H9 (cell line): ENCODE measurements at regions not wholly inside any gene's neighbourhood (a gene's known extent, or its start where the extent isn't known, plus 50 kb on each side); places are given as distances from the start of the nearest gene placed in this dataset.

Source experiments
- DNase-seq: peaks from one replicate; pipeline ENCODE4 v3.0.0-alpha.2; 2017
- H2AFZ ChIP-seq: one replicate; pipeline ENCODE4 v1.6.1; 2013; ENCODE audit warnings: mild to moderate bottlenecking, low read length, control low read depth, moderate library complexity
- H2AK5ac ChIP-seq: 2 replicates; pipeline ENCODE4 v1.6.1; 2013; ENCODE audit warnings: low read length, control low read depth, mixed read lengths; ENCODE audit not compliant: insufficient read length
- H2BK120ac ChIP-seq: one replicate; pipeline ENCODE4 v1.6.1; 2013; ENCODE audit warnings: low read depth, mild to moderate bottlenecking, low read length, control low read depth, inconsistent platforms; ENCODE audit not compliant: poor library complexity, severe bottlenecking
- H2BK12ac ChIP-seq: 2 replicates; pipeline ENCODE4 v1.6.1; 2013; ENCODE audit warnings: low read length, control low read depth, mixed read lengths, low read depth; ENCODE audit not compliant: insufficient read length
- H2BK15ac ChIP-seq: 2 replicates; pipeline ENCODE4 v1.6.1; 2013; ENCODE audit warnings: low read depth, low read length, control low read depth
- H2BK20ac ChIP-seq: one replicate; pipeline ENCODE4 v1.6.1; 2013; ENCODE audit warnings: low read depth, mild to moderate bottlenecking, low read length, control low read depth, inconsistent platforms; ENCODE audit not compliant: poor library complexity, severe bottlenecking
- H2BK5ac ChIP-seq: 2 replicates; pipeline ENCODE4 v1.6.1; 2013; ENCODE audit warnings: low read length, control low read depth, mixed read lengths; ENCODE audit not compliant: insufficient read length
- H3K14ac ChIP-seq: 2 replicates; pipeline ENCODE4 v1.6.1; 2013; ENCODE audit warnings: low read length, control low read depth; ENCODE audit not compliant: insufficient read depth
- H3K18ac ChIP-seq: 2 replicates; pipeline ENCODE4 v1.6.1; 2013; ENCODE audit warnings: low read depth, mild to moderate bottlenecking, mixed read lengths, low read length, control low read depth; ENCODE audit not compliant: insufficient read length
- H3K23ac ChIP-seq: 2 replicates; pipeline ENCODE4 v1.6.1; 2013; ENCODE audit warnings: low read length, control low read depth, mixed read lengths, low read depth; ENCODE audit not compliant: insufficient read length
- H3K23me2 ChIP-seq: 2 replicates; pipeline ENCODE4 v1.6.1; 2013; ENCODE audit warnings: low read depth, mild to moderate bottlenecking, mixed read lengths, low read length, control low read depth; ENCODE audit not compliant: insufficient read length, poor library complexity, severe bottlenecking
- H3K27ac ChIP-seq: 2 replicates; pipeline ENCODE4 v1.5.1; 2013; ENCODE audit warnings: low read length, control low read depth, mixed read lengths, low read depth; ENCODE audit not compliant: insufficient read length
- H3K27me3 ChIP-seq: 2 replicates; pipeline ENCODE4 v1.6.1; 2013; ENCODE audit warnings: low read length, control low read depth, inconsistent platforms; ENCODE audit not compliant: insufficient read depth
- H3K4ac ChIP-seq: 2 replicates; pipeline ENCODE4 v1.6.1; 2013; ENCODE audit warnings: low read depth, mild to moderate bottlenecking, control low read depth, inconsistent platforms, low read length, moderate library complexity
- H3K4me1 ChIP-seq: 2 replicates; pipeline ENCODE4 v1.6.1; 2013; ENCODE audit warnings: low read length, control low read depth, inconsistent platforms; ENCODE audit not compliant: insufficient read depth
- H3K4me2 ChIP-seq: 2 replicates; pipeline ENCODE4 v1.6.1; 2013; ENCODE audit warnings: low read length, control low read depth, mixed read lengths; ENCODE audit not compliant: insufficient read length, insufficient read depth
- H3K56ac ChIP-seq: 2 replicates; pipeline ENCODE4 v1.6.1; 2013; ENCODE audit warnings: low read depth, mild to moderate bottlenecking, mixed read lengths, low read length, control low read depth; ENCODE audit not compliant: insufficient read length
- H3K79me1 ChIP-seq: 2 replicates; pipeline ENCODE4 v1.6.1; 2013; ENCODE audit warnings: low read depth, mild to moderate bottlenecking, moderate library complexity, low read length, control low read depth, inconsistent platforms; ENCODE audit not compliant: insufficient read depth, poor library complexity, severe bottlenecking
- H3K79me2 ChIP-seq: 2 replicates; pipeline ENCODE4 v1.6.1; 2013; ENCODE audit warnings: low read length, control low read depth, inconsistent platforms; ENCODE audit not compliant: insufficient read depth
- H3K9ac ChIP-seq: 2 replicates; pipeline ENCODE4 v1.6.1; 2013; ENCODE audit warnings: low read length, control low read depth, mixed read lengths; ENCODE audit not compliant: insufficient read length; ENCODE audit errors: extremely low read depth
- H3K9me3 ChIP-seq: one replicate; pipeline ENCODE4 v1.6.1; 2013; ENCODE audit warnings: low read depth, low read length, inconsistent platforms; ENCODE audit not compliant: control insufficient read depth
- H3T11ph ChIP-seq: one replicate; pipeline ENCODE4 v1.6.1; 2013; ENCODE audit warnings: mild to moderate bottlenecking, low read length, control low read depth, inconsistent platforms
- H4K20me1 ChIP-seq: one replicate; pipeline ENCODE4 v1.6.1; 2013; ENCODE audit not compliant: control insufficient read depth, insufficient read length, insufficient read depth
- H4K5ac ChIP-seq: 2 replicates; pipeline ENCODE4 v1.6.1; 2013; ENCODE audit warnings: low read depth, mild to moderate bottlenecking, mixed read lengths, low read length, control low read depth; ENCODE audit not compliant: insufficient read length
- H4K8ac ChIP-seq: replicated peaks from 2 replicates; pipeline ENCODE4 v1.6.1; 2013; ENCODE audit warnings: low read length, control low read depth, mixed read lengths, low read depth; ENCODE audit not compliant: insufficient read length
- H4K91ac ChIP-seq: 2 replicates; pipeline ENCODE4 v1.6.1; 2013; ENCODE audit warnings: low read depth, mild to moderate bottlenecking, moderate library complexity, mixed read lengths, low read length, control low read depth; ENCODE audit not compliant: insufficient read length
- H3K27ac Mint-ChIP-seq, 3 experiments: 2 replicates in 2 of 3; 3 replicates in 1 of 3; pipeline ENCODE4 v1.8.0; 2020 to 2021; ENCODE audit warnings: mixed read lengths in 3 of 3, mild to moderate bottlenecking in 1 of 3, moderate library complexity in 1 of 3
- H3K27me3 Mint-ChIP-seq: 2 replicates; pipeline ENCODE4 v1.8.0; 2021; ENCODE audit warnings: low read depth, mild to moderate bottlenecking, moderate library complexity, mixed read lengths
- H3K36me3 Mint-ChIP-seq, 3 experiments: 2 replicates in 2 of 3; 3 replicates in 1 of 3; pipeline ENCODE4 v1.8.0; 2020 to 2021; ENCODE audit warnings: low read depth in 3 of 3, mixed read lengths in 3 of 3; ENCODE audit not compliant: insufficient read depth in 1 of 3
- H3K4me1 Mint-ChIP-seq, 2 experiments: 2 replicates each; pipeline ENCODE4 v1.8.0; 2020; ENCODE audit warnings: mixed read lengths in 2 of 2
- H3K4me3 Mint-ChIP-seq, 2 experiments: 2 replicates in 1 of 2; 3 replicates in 1 of 2; pipeline ENCODE4 v1.8.0; 2020 to 2021; ENCODE audit warnings: mild to moderate bottlenecking in 2 of 2, mixed read lengths in 2 of 2, moderate library complexity in 1 of 2
- H3K9me3 Mint-ChIP-seq, 2 experiments: 2 replicates in 1 of 2; 3 replicates in 1 of 2; pipeline ENCODE4 v1.8.0; 2020; ENCODE audit warnings: mild to moderate bottlenecking in 2 of 2, mixed read lengths in 2 of 2, moderate library complexity in 1 of 2
- WGBS: extraction: QIAGEN DNeasy Blood & Tissue Kit; methylation state at CpG from one replicate; pipeline ENCODE4 v1.1.7; 2013; ENCODE audit warnings: missing lambda C conversion rate, low lambda C conversion rate, mixed read lengths; ENCODE audit not compliant: insufficient read length; ENCODE audit errors: extremely low coverage; 5-methylcytosine and 5-hydroxymethylcytosine counted together
- TF ChIP-seq, protein P1 (sequence below): fragments of 200-600 bp; sonication (generic); conservative IDR thresholded peaks from 3 replicates; pipeline ENCODE4 v1.8.0; 2021; ENCODE audit warnings: antibody characterized with exemption, mild to moderate bottlenecking

DNA sequence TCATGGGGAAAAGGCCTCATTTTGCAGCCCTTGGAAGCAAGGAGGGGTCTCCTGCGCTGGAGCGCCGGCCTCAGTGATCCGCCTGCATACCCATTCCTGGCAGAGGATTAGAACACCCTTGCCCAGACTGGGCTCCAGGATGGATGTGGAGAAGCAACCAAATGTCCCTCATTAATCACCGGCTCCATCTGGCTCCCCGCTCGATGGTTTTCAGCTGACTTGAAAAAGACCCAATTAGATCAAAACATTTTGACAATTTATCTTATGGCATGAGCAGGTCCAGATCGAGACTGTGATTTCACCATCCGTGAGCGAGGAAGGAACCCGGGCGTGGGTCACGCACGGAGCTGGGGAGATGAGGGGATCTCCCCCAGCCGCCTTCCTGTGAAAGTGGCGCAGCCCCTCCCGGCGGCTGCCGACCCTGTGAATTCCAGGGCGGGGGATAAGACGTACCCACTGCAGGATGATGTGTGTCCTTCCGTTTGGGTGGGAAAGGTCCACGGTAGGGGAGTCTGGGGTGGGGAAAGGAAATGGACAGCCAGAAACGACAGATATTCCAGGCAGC lies 141.6 kb downstream of the EMX2 start:
- Histone ChIP-seq H3K4ac (no peak overlapping the region), H3K9ac (no peak overlapping the region), H4K5ac (no peak overlapping the region), H3K27me3 (no peaks in the 10 kb centered on the region), H3K56ac (no peak overlapping the region), H4K8ac (no peak overlapping the region), H3K14ac (no peak overlapping the region), H3K9me3 (no peaks in the 10 kb centered on the region), H4K91ac (no peak overlapping the region), H2AFZ (no peak overlapping the region), H2BK5ac (no peak overlapping the region), H2BK120ac (no peak overlapping the region), H2BK15ac (no peak overlapping the region), H4K20me1 (no peaks in the 10 kb centered on the region), H3K23ac (no peak overlapping the region), H2BK20ac (no peak overlapping the region), H3K4me1 (no peaks in the 10 kb centered on the region), H3T11ph (no peak overlapping the region), H3K18ac (no peak overlapping the region), H3K23me2 (no peaks in the 10 kb centered on the region), H3K79me2 (no peaks in the 10 kb centered on the region), H2BK12ac (no peak overlapping the region), H3K27ac (no peak overlapping the region), H3K79me1 (no peaks in the 10 kb centered on the region), H2AK5ac (no peak overlapping the region), H3K4me2 (no peak overlapping the region)
- H3K27me3 Mint-ChIP-seq: peaks cover 20% of the 10 kb centered on the region
- no peaks in the 10 kb centered on the region; a peak in 1 of 7 replicates for H3K36me3 Mint-ChIP-seq
- no peak overlapping the region; a peak in 1 of 7 replicates for H3K27ac Mint-ChIP-seq
- peaks cover 0 to 7% of the 10 kb centered on the region in 2 experiments; a peak in 1 of 4 replicates for H3K4me1 Mint-ChIP-seq
- no CpG with 5 or more reads among the region's 24 CpGs for WGBS
- no peaks in the 10 kb centered on the region; a peak in 1 of 5 replicates for H3K9me3 Mint-ChIP-seq
- TF ChIP-seq, protein P1, sequence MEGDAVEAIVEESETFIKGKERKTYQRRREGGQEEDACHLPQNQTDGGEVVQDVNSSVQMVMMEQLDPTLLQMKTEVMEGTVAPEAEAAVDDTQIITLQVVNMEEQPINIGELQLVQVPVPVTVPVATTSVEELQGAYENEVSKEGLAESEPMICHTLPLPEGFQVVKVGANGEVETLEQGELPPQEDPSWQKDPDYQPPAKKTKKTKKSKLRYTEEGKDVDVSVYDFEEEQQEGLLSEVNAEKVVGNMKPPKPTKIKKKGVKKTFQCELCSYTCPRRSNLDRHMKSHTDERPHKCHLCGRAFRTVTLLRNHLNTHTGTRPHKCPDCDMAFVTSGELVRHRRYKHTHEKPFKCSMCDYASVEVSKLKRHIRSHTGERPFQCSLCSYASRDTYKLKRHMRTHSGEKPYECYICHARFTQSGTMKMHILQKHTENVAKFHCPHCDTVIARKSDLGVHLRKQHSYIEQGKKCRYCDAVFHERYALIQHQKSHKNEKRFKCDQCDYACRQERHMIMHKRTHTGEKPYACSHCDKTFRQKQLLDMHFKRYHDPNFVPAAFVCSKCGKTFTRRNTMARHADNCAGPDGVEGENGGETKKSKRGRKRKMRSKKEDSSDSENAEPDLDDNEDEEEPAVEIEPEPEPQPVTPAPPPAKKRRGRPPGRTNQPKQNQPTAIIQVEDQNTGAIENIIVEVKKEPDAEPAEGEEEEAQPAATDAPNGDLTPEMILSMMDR: no peak
- DNase-seq: no peak
- no peak overlapping the region for H3K4me3 Mint-ChIP-seq
